GM18861 (cell line): ENCODE measurements at regions not wholly inside any gene's neighbourhood (a gene's known extent, or its start where the extent isn't known, plus 50 kb on each side); places are given as distances from the start of the nearest gene placed in this dataset.

ENCODE experiments used
- ATAC-seq: cut with Tn5 transposase; IDR thresholded peaks from one replicate; pipeline ENCODE4 v1.9.1; 2021; ENCODE audit not compliant: unreplicated experiment

- ATAC-seq, result no peak
These were observed 229.8 kb downstream of the PIK3C3 start for GRCh38 chr18:42184685-42185477.

GRCh38 chr18:42185486-42185885, 230.5 kb downstream of the PIK3C3 start:
- no peak for ATAC-seq

- peak; percentile 79 for ATAC-seq
These were observed 232.8 kb downstream of the PIK3C3 start for GRCh38 chr18:42187611-42188380.

GRCh38 chr18:42190643-42191042, 235.6 kb downstream of the PIK3C3 start:
- no peak for ATAC-seq

- ATAC-seq, result no peak
These were observed 237.5 kb downstream of the PIK3C3 start for GRCh38 chr18:42192251-42193248.

- ATAC-seq, result no peak
These were observed 241.6 kb downstream of the PIK3C3 start for GRCh38 chr18:42196651-42197050.

GRCh38 chr18:42201137-42201536, 246.1 kb downstream of the PIK3C3 start:
- no peak for ATAC-seq

- ATAC-seq, result no peak
These were observed 256.2 kb downstream of the PIK3C3 start for GRCh38 chr18:42211201-42211600.

- ATAC-seq, result no peak
These were observed 267.5 kb downstream of the PIK3C3 start for GRCh38 chr18:42222557-42222956.

GRCh38 chr18:42228581-42228980, 273.5 kb downstream of the PIK3C3 start:
- no peak for ATAC-seq

- ATAC-seq, result peak; percentile 99
These were observed 274.5 kb downstream of the PIK3C3 start for GRCh38 chr18:42229211-42230210.

GRCh38 chr18:42230636-42231035, 275.6 kb downstream of the PIK3C3 start:
- ATAC-seq, result no peak

GRCh38 chr18:42231284-42231683, 276.2 kb downstream of the PIK3C3 start:
- ATAC-seq, result no peak

- no peak for ATAC-seq
These were observed 276.8 kb downstream of the PIK3C3 start for GRCh38 chr18:42231796-42232195.

- no peak for ATAC-seq
These were observed 278.9 kb downstream of the PIK3C3 start for GRCh38 chr18:42233908-42234307.

GRCh38 chr18:42242758-42243157, 287.7 kb downstream of the PIK3C3 start:
- ATAC-seq, result no peak

- no peak for ATAC-seq
These were observed 290.1 kb downstream of the PIK3C3 start for GRCh38 chr18:42245137-42245536.

GRCh38 chr18:42255908-42256765, 301.1 kb downstream of the PIK3C3 start:
- ATAC-seq, result no peak
